Epithelial cell of esophagus (primary cell): ENCODE measurements at regions not wholly inside any gene's neighbourhood (a gene's known extent, or its start where the extent isn't known, plus 50 kb on each side); places are given as distances from the start of the nearest gene placed in this dataset.

Experiments
- DNase-seq: peaks from one replicate; pipeline ENCODE4 v3.0.0; 2010; ENCODE audit warnings: low read depth
- H3K4me3 ChIP-seq: 2 replicates; pipeline ENCODE4 v1.5.1; 2011; ENCODE audit warnings: mild to moderate bottlenecking, low read length, control low read depth
- TF ChIP-seq, protein P1 (sequence below): IDR thresholded peaks from 2 replicates; pipeline ENCODE4 v1.5.1; 2011; ENCODE audit warnings: low read depth, mild to moderate bottlenecking, low read length, control low read depth, inconsistent platforms; ENCODE audit not compliant: insufficient read depth; ENCODE audit errors: missing control alignments

DNA sequence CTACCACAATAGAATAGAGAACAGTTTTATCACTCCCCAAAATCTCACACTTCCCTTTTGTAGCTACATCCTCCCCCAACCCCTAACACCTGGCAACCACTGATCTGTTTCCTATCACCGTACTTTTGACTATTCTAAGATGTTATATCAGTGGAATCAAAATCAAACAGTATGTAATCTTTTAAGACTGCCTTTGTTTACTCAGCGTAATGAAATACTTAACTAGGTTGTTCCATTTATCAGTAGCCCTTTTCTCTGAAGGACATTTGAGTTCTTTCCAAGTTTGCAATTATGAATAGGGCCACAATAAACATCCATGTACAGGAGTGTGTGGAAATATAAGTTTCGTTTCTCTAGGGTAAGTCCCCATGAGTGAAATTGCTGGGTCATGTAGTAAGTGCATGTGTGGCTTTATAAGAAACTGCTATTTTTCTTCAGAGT is 372.3 kb downstream of the SV2B start:
- no peak overlapping the region for H3K4me3 ChIP-seq
- TF ChIP-seq, protein P1, sequence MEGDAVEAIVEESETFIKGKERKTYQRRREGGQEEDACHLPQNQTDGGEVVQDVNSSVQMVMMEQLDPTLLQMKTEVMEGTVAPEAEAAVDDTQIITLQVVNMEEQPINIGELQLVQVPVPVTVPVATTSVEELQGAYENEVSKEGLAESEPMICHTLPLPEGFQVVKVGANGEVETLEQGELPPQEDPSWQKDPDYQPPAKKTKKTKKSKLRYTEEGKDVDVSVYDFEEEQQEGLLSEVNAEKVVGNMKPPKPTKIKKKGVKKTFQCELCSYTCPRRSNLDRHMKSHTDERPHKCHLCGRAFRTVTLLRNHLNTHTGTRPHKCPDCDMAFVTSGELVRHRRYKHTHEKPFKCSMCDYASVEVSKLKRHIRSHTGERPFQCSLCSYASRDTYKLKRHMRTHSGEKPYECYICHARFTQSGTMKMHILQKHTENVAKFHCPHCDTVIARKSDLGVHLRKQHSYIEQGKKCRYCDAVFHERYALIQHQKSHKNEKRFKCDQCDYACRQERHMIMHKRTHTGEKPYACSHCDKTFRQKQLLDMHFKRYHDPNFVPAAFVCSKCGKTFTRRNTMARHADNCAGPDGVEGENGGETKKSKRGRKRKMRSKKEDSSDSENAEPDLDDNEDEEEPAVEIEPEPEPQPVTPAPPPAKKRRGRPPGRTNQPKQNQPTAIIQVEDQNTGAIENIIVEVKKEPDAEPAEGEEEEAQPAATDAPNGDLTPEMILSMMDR = no peak
- DNase-seq = no peak

DNA sequence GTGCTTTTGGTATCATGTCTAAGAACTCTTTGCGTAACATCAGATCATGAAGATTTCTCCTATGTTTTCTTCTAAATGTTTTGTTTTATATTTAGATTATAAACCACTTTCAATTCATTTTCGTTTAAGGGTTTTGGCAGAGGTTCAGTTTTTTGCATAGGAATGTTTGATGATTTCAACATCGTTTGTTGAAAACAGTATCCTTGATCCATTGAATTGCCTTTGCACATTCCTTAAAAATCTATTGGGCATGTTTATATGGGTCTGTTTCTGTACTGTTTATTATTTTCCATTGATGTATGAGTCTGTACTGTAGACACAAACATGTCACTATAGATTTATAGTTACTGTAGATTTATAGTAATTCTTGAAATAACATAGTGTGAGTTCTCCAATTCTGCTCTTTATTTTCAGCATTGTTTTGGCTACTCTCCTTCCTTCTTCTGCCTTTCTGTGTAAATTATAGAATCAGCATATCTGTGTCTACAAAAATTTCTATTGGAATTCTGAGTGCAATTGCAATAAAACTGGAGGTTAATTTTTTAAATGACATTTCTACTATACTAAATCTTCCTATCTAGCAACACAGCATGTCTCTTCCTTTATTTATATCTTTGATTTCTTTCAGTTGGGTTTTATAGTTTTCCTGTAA is 374.0 kb downstream of the SV2B start:
- DNase-seq = no peak
- H3K4me3 ChIP-seq = no peak overlapping the region
- TF ChIP-seq, protein P1 = no peak

DNA sequence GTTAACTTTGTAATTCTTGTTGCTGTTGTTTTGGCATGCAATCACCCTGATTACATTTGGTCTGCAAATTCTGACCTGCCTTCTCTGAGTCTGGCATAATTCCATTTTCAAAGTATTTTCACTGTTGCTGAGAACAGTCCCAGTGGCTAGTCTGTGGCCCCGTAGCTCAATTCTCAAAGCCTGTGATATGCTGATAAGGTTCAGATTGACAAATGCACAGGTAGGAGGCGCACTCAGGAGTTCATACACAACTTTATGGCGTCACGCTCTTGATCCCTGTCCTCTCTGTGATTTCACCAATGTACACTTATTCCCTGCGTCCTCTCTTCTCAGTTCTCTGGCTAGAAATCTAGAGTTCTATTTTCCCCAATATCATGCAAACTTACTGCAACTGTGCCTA is 376.6 kb upstream of the SLCO3A1 start:
- TF ChIP-seq, protein P1 = no peak
- no peak overlapping the region for H3K4me3 ChIP-seq
- DNase-seq = no peak

DNA sequence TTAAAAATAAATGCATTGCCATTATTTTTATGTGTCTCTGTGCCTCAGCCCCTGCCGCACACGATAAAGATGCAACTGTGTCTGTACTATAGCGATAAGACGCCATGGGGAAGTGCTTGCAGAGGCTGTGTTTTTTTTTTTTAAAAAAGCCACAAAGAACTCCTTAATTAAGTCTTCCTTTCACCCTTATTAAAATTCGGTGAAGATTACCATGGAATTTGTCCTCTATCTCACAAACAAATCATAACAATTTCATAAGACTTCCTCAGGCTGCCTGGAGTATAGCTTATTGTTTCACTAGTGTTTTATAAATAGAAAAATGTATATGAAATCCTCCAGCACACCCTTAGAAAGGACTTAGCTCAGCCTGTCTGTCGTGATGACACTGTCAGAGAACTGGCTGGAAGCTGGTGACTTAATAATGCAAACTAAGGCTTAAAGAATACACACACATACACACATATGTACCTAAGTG is 374.8 kb upstream of the SLCO3A1 start:
- TF ChIP-seq, protein P1 = no peak
- DNase-seq = no peak
- no peak overlapping the region for H3K4me3 ChIP-seq

DNA sequence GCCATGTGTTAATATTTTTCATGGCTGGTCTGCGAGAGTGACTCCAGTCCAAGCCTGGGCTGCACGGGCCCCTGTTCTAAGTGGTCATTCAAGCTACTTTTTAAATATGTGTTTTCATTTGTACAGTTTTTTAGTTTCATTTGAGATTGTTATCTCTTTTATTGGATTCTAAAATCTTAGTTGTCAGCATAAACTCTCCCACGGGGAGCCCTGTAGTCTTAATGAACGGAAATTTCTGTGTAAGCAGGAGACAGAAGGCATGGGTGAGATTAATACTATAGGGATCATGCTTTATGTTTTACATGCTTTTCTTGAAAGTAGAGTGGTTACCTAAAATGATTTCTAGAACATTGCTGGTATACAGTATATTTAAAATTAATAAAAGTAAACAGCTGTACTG is 373.1 kb upstream of the SLCO3A1 start:
- DNase-seq = no peak

DNA sequence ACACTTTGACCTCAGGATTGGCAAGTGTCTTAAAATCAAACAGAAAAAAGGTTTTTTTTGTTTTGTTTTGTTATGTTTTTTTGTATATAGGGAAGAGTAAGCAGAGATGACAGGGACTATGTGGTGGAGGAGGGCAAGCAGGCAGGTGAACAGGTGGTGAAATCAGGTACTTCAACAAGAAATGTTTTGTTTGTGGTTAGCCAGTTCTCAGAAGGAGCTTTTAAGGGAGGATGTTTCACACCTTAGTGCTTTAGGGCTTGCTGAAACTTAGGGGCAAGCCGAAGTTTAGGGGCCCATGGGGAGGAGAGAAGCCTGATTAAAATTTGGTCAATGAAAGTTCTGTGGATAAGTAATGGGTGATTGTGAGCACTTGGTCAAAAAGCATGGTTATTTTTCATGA is 370.7 kb upstream of the SLCO3A1 start:
- no peak for DNase-seq
- TF ChIP-seq, protein P1 = no peak
- H3K4me3 ChIP-seq = no peak overlapping the region

More for the DNA sequence above, 373.1 kb upstream of the SLCO3A1 start:
- TF ChIP-seq, protein P1 = no peak
- no peak overlapping the region for H3K4me3 ChIP-seq

DNA sequence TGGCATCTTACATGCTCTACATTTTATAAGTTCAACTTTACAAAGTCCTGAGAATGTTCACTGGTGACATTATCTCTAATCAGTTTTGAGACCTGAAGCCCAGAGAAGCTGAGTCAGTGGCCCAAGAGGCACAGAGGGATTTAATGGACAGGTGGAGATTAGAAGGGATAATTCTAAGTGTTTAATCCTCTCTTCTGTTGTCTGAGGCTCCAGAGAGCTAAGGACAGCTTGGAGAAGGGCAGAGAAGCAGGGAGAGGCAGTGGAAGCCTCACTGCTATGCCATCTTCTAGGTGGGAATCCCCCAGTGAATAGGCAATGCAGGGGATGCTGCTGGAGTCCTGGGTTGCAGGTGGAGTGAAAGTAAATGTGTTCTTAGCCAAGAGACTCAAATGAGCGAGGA is 369.4 kb upstream of the SLCO3A1 start:
- no peak for DNase-seq
- H3K4me3 ChIP-seq = no peak overlapping the region
- TF ChIP-seq, protein P1 = no peak
